CD8-positive, alpha-beta memory T cell (primary cell): ENCODE measurements at regions not wholly inside any gene's neighbourhood (a gene's known extent, or its start where the extent isn't known, plus 50 kb on each side); places are given as distances from the start of the nearest gene placed in this dataset.
A peak's percentile ranks its signal among the peaks of the same experiment; 100 is the strongest.

Source experiments
- CTCF ChIA-PET: fragments of 350-600 bp; sonication (Branson Sonifier 250); formaldehyde crosslinking; loops from one replicate; lab custom pipeline; 2021; ENCODE audit warnings: antibody characterized with exemption; lab: Charles Lee
- POLR2A ChIA-PET: fragments of 350-600 bp; sonication (Branson Sonifier 250); formaldehyde crosslinking; loops from one replicate; lab custom pipeline; 2021; ENCODE audit warnings: antibody characterized with exemption; lab: Charles Lee
- DNase-seq, 5 donors: peaks; one replicate each; pipeline versions ENCODE4 v3.0.0 to v3.0.0-alpha.2; 2020 to 2022; ENCODE audit warnings: mixed read lengths in 1 of 5
- H3K27ac ChIP-seq: one replicate; pipeline ENCODE4 v1.7.0; 2013; ENCODE audit warnings: low read depth, mild to moderate bottlenecking, low read length, moderate library complexity
- H3K27me3 ChIP-seq: 2 replicates; pipeline ENCODE4 v1.7.0; 2013; ENCODE audit warnings: low read length, mild to moderate bottlenecking; ENCODE audit not compliant: insufficient read depth, poor library complexity, severe bottlenecking
- H3K36me3 ChIP-seq: 2 replicates; pipeline ENCODE4 v1.7.0; 2013; ENCODE audit warnings: mild to moderate bottlenecking, low read length, moderate library complexity; ENCODE audit not compliant: insufficient read depth
- H3K4me1 ChIP-seq: 2 replicates; pipeline ENCODE4 v1.7.0; 2013; ENCODE audit warnings: mild to moderate bottlenecking, low read length, moderate library complexity; ENCODE audit not compliant: insufficient read depth
- H3K4me3 ChIP-seq: 2 replicates; pipeline ENCODE4 v1.7.0; 2013; ENCODE audit warnings: mild to moderate bottlenecking, low read length
- H3K9me3 ChIP-seq: 2 replicates; pipeline ENCODE4 v1.7.0; 2013; ENCODE audit warnings: mild to moderate bottlenecking, low read length
- H3K27ac Mint-ChIP-seq, 8 donors: one replicate each; pipeline ENCODE4 v1.8.0; 2020 to 2021; ENCODE audit warnings: mixed read lengths in 8 of 8, mild to moderate bottlenecking in 6 of 8, inconsistent platforms in 3 of 8, moderate library complexity in 3 of 8
- H3K27me3 Mint-ChIP-seq, 2 donors: one replicate each; pipeline ENCODE4 v1.8.0; 2020 to 2021; ENCODE audit warnings: mixed read lengths in 2 of 2, mild to moderate bottlenecking in 1 of 2, moderate library complexity in 1 of 2
- H3K36me3 Mint-ChIP-seq, 3 donors: one replicate each; pipeline ENCODE4 v1.8.0; 2020 to 2021; ENCODE audit warnings: mixed read lengths in 3 of 3, inconsistent platforms in 1 of 3, mild to moderate bottlenecking in 1 of 3
- H3K4me1 Mint-ChIP-seq, 3 donors: one replicate each; pipeline ENCODE4 v1.8.0; 2020 to 2021; ENCODE audit warnings: mixed read lengths in 3 of 3, inconsistent platforms in 1 of 3, mild to moderate bottlenecking in 1 of 3
- H3K4me3 Mint-ChIP-seq, 7 donors: one replicate each; pipeline ENCODE4 v1.8.0; 2020 to 2021; ENCODE audit warnings: mixed read lengths in 7 of 7, mild to moderate bottlenecking in 6 of 7, moderate library complexity in 4 of 7, inconsistent platforms in 2 of 7
- H3K9me3 Mint-ChIP-seq, 5 donors: one replicate each; pipeline ENCODE4 v1.8.0; 2020 to 2022; ENCODE audit warnings: mixed read lengths in 5 of 5, mild to moderate bottlenecking in 3 of 5, moderate library complexity in 2 of 5, inconsistent platforms in 1 of 5

GRCh38 chr2:55108456-55109160 lies 58.4 kb upstream of the RTN4 start:
- Mint-ChIP-seq H3K4me3 (no peak overlapping the region), H3K36me3 (peaks cover 0 to 1% (median 0%) of the 10 kb centered on the region in 3 donors), H3K9me3 (no peaks in the 10 kb centered on the region), H3K27me3 (no peaks in the 10 kb centered on the region), H3K4me1 (no peaks in the 10 kb centered on the region), H3K27ac (no peak overlapping the region)
- H3K27ac ChIP-seq: no peak overlapping the region
- POLR2A ChIA-PET: no interaction called here
- no peaks in the 10 kb centered on the region for H3K27me3 ChIP-seq
- no peaks in the 10 kb centered on the region for H3K4me1 ChIP-seq
- CTCF ChIA-PET: interaction anchor here (1.1 kb wide), 1 partner anchor 11 kb away, joined by 3 read pairs; no protein-coding TSS in a partner anchor
- no peak for DNase-seq
- no peaks in the 10 kb centered on the region for H3K9me3 ChIP-seq
- no peaks in the 10 kb centered on the region for H3K36me3 ChIP-seq
- no peak overlapping the region for H3K4me3 ChIP-seq

- peaks cover 0 to 1% (median 0%) of the 10 kb centered on the region in 3 donors for H3K36me3 Mint-ChIP-seq
- no peaks in the 10 kb centered on the region for H3K4me1 Mint-ChIP-seq
- H3K27me3 Mint-ChIP-seq: no peaks in the 10 kb centered on the region
- no peaks in the 10 kb centered on the region for H3K9me3 Mint-ChIP-seq
- no peak overlapping the region for H3K4me3 Mint-ChIP-seq
- H3K4me3 ChIP-seq: no peak overlapping the region
- no peaks in the 10 kb centered on the region for H3K36me3 ChIP-seq
- H3K27ac ChIP-seq: no peak overlapping the region
- H3K27ac Mint-ChIP-seq: peak overlapping the region in 1 of 8 donors; percentile 25
- H3K27me3 ChIP-seq: no peaks in the 10 kb centered on the region
- no peaks in the 10 kb centered on the region for H3K9me3 ChIP-seq
- no peaks in the 10 kb centered on the region for H3K4me1 ChIP-seq
- CTCF ChIA-PET: no interaction called here
- DNase-seq: no peak
- POLR2A ChIA-PET: no interaction called here
Measured at GRCh38 chr2:55107436-55107835, 57.2 kb upstream of the RTN4 start.

- Histone ChIP-seq H3K27ac (no peak overlapping the region), H3K27me3 (no peaks in the 10 kb centered on the region), H3K4me1 (no peaks in the 10 kb centered on the region), H3K9me3 (no peaks in the 10 kb centered on the region), H3K4me3 (no peak overlapping the region), H3K36me3 (no peaks in the 10 kb centered on the region)
- no peaks in the 10 kb centered on the region for H3K27me3 Mint-ChIP-seq
- no peaks in the 10 kb centered on the region for H3K9me3 Mint-ChIP-seq
- no peaks in the 10 kb centered on the region for H3K4me1 Mint-ChIP-seq
- H3K27ac Mint-ChIP-seq: no peak overlapping the region
- no peak for DNase-seq
- no peak overlapping the region for H3K4me3 Mint-ChIP-seq
- peaks cover 0 to 1% (median 0%) of the 10 kb centered on the region in 3 donors for H3K36me3 Mint-ChIP-seq
- CTCF ChIA-PET: no interaction called here
- POLR2A ChIA-PET: no interaction called here
Measured at GRCh38 chr2:55106148-55106547, 55.9 kb upstream of the RTN4 start.

GRCh38 chr2:55105456-55105855 lies 55.2 kb upstream of the RTN4 start:
- Mint-ChIP-seq H3K9me3 (no peaks in the 10 kb centered on the region), H3K4me1 (no peaks in the 10 kb centered on the region), H3K27me3 (peaks cover 0 to under 1% of the 10 kb centered on the region in 2 donors), H3K27ac (no peak overlapping the region), H3K4me3 (no peak overlapping the region), H3K36me3 (no peaks in the 10 kb centered on the region)
- H3K9me3 ChIP-seq: no peaks in the 10 kb centered on the region
- no peaks in the 10 kb centered on the region for H3K4me1 ChIP-seq
- H3K27ac ChIP-seq: peak overlapping the region; percentile 27
- ChIA-PET CTCF (no interaction called here), POLR2A (no interaction called here)
- no peak for DNase-seq
- H3K27me3 ChIP-seq: no peaks in the 10 kb centered on the region
- H3K4me3 ChIP-seq: no peak overlapping the region
- no peaks in the 10 kb centered on the region for H3K36me3 ChIP-seq

- Mint-ChIP-seq H3K27me3 (peaks cover 0 to 2% of the 10 kb centered on the region in 2 donors), H3K4me1 (no peaks in the 10 kb centered on the region), H3K27ac (no peak overlapping the region), H3K9me3 (no peaks in the 10 kb centered on the region), H3K4me3 (no peak overlapping the region), H3K36me3 (no peaks in the 10 kb centered on the region)
- H3K9me3 ChIP-seq: no peaks in the 10 kb centered on the region
- H3K36me3 ChIP-seq: no peaks in the 10 kb centered on the region
- no peak for DNase-seq
- CTCF ChIA-PET: interaction anchor here (1.4 kb wide), 1 partner anchor 10 kb away, joined by 4 read pairs; no protein-coding TSS in a partner anchor
- no peak overlapping the region for H3K4me3 ChIP-seq
- no peaks in the 10 kb centered on the region for H3K4me1 ChIP-seq
- no peak overlapping the region for H3K27ac ChIP-seq
- POLR2A ChIA-PET: interaction anchor here (0.6 kb wide), 1 partner anchor 9 kb away, joined by 3 read pairs; no protein-coding TSS in a partner anchor
- H3K27me3 ChIP-seq: no peaks in the 10 kb centered on the region
Measured at GRCh38 chr2:55103046-55103445, 52.8 kb upstream of the RTN4 start.

- H3K9me3 ChIP-seq: no peaks in the 10 kb centered on the region
- no peaks in the 10 kb centered on the region for H3K36me3 Mint-ChIP-seq
- H3K27me3 ChIP-seq: no peaks in the 10 kb centered on the region
- H3K9me3 Mint-ChIP-seq: no peaks in the 10 kb centered on the region
- no peak overlapping the region for H3K4me3 Mint-ChIP-seq
- CTCF ChIA-PET: no interaction called here
- H3K27ac Mint-ChIP-seq: no peak overlapping the region
- H3K27ac ChIP-seq: no peak overlapping the region
- H3K4me1 ChIP-seq: no peaks in the 10 kb centered on the region
- H3K4me3 ChIP-seq: no peak overlapping the region
- H3K4me1 Mint-ChIP-seq: no peaks in the 10 kb centered on the region
- no peak for DNase-seq
- POLR2A ChIA-PET: interaction anchor here (0.6 kb wide), 1 partner anchor 10 kb away, joined by 3 read pairs; no protein-coding TSS in a partner anchor
- peaks cover 0 to 2% of the 10 kb centered on the region in 2 donors for H3K27me3 Mint-ChIP-seq
- no peaks in the 10 kb centered on the region for H3K36me3 ChIP-seq
Measured at GRCh38 chr2:55102056-55102812, 52.0 kb upstream of the RTN4 start.

- Histone ChIP-seq H3K4me3 (no peak overlapping the region), H3K27ac (no peak overlapping the region), H3K27me3 (no peaks in the 10 kb centered on the region), H3K36me3 (no peaks in the 10 kb centered on the region), H3K4me1 (no peaks in the 10 kb centered on the region), H3K9me3 (no peaks in the 10 kb centered on the region)
- DNase-seq: no peak
- Mint-ChIP-seq H3K4me3 (no peak overlapping the region), H3K27ac (no peak overlapping the region), H3K36me3 (no peaks in the 10 kb centered on the region), H3K4me1 (no peaks in the 10 kb centered on the region), H3K9me3 (no peaks in the 10 kb centered on the region), H3K27me3 (peaks cover 0 to 2% of the 10 kb centered on the region in 2 donors)
- ChIA-PET CTCF (no interaction called here), POLR2A (no interaction called here)
Measured at GRCh38 chr2:55101466-55101865, 51.2 kb upstream of the RTN4 start.
